ENCODE measurements at regions not wholly inside any gene's neighbourhood (a gene's known extent, or its start where the extent isn't known, plus 50 kb on each side); places are given as distances from the start of the nearest gene placed in this dataset.

DNA sequence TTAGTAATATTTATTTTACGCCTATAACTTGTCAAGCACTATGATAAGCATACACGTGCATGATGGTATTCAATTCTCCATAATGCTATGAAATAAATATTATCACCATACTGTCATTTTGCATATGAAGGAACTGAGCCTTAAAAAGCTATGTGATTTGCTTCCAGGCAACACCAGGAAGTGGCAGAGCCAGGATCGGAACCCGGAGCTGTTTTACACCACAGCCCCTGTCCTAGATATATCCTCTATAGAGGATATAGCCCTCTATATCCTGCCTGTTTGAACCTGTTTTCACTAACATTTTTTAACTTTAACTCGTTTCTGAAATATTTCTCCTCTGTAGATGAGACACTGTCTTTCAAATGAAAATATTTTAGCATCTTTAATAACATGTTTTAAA lies 690.0 kb downstream of the SATB2 start:
- TF ChIP-seq ZNF704 (tag by site-specific recombination; IDR thresholded peaks at IDR 0.05) (no peak), MYNN (tag by site-specific recombination; IDR thresholded peaks at IDR 0.05; ENCODE audit: borderline replicate concordance) (no peak), ZNF426 (tag by site-specific recombination; IDR thresholded peaks at IDR 0.05) (no peak), ZNF221 (tag by site-specific recombination; IDR thresholded peaks at IDR 0.05; ENCODE audit: borderline replicate concordance) (no peak)
- TF ChIP-seq, protein P1, sequence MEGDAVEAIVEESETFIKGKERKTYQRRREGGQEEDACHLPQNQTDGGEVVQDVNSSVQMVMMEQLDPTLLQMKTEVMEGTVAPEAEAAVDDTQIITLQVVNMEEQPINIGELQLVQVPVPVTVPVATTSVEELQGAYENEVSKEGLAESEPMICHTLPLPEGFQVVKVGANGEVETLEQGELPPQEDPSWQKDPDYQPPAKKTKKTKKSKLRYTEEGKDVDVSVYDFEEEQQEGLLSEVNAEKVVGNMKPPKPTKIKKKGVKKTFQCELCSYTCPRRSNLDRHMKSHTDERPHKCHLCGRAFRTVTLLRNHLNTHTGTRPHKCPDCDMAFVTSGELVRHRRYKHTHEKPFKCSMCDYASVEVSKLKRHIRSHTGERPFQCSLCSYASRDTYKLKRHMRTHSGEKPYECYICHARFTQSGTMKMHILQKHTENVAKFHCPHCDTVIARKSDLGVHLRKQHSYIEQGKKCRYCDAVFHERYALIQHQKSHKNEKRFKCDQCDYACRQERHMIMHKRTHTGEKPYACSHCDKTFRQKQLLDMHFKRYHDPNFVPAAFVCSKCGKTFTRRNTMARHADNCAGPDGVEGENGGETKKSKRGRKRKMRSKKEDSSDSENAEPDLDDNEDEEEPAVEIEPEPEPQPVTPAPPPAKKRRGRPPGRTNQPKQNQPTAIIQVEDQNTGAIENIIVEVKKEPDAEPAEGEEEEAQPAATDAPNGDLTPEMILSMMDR (tag by site-specific recombination; IDR thresholded peaks at IDR 0.05): no peak
